GM10266 (cell line): ENCODE measurements at regions not wholly inside any gene's neighbourhood (a gene's known extent, or its start where the extent isn't known, plus 50 kb on each side); places are given as distances from the start of the nearest gene placed in this dataset.

ENCODE experiments used
- DNase-seq: peaks from one replicate; pipeline ENCODE4 v3.0.0; 2012; ENCODE audit errors: extremely low spot score
- CTCF ChIP-seq: IDR thresholded peaks from 2 replicates; pipeline ENCODE4 v1.5.1; 2012; ENCODE audit warnings: mild to moderate bottlenecking, low read depth; ENCODE audit not compliant: control insufficient read depth, insufficient read depth; ENCODE audit errors: missing control alignments

DNA sequence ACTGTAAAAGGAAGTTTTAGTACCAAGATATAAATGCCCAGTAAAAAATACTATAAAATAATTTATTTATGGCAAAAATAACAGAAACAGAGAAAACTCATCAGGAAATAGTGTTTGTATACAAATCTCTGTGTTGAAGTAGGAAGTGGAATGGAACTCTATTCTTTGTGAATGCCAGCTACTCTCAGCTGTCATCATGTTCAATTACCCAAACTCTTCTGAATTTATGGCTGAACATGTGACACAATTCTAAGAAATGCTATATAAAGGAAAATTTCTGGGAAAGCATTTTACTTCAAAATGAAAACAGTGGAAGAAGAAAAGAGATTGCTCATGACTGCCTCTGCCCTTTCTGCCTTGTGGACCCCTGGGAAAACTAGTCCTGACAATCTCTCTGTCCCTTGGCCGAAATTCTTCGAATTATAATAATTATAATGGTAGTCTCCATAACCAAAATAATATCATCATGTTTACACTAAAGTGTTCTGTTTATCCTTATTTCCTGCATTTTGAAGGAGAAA is 522.3 kb upstream of the ST8SIA4 start:
- no peak for TF ChIP-seq CTCF
- no peak for DNase-seq

GRCh38 chr5:101424530-101425175 is 521.6 kb upstream of the ST8SIA4 start:
- DNase-seq, result no peak
- no peak for TF ChIP-seq CTCF

DNA sequence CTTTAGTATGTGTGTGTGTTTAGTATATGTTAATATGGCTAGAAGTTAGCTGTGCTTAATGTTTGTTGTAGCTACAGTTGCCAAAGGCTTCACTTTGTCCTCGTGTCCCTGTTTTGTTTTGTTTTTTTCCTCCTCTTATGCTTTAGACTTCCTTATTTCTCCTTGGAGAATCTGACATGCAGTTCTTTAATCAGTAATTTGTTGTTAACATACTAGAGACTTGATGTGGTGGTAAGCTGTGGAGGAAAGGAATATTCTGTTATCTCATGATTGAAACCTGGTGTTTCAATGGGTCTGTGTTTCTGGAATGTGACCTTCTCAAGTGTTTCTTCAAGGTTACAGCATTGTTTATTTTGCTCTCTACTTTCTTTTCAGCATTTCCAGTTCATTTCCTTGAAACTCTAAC is 515.6 kb upstream of the ST8SIA4 start:
- TF ChIP-seq CTCF, result no peak

GRCh38 chr5:101404531-101404930 is 501.4 kb upstream of the ST8SIA4 start:
- TF ChIP-seq CTCF, result no peak
- DNase-seq, result no peak

More for the DNA sequence above, 515.6 kb upstream of the ST8SIA4 start:
- no peak for DNase-seq

DNA sequence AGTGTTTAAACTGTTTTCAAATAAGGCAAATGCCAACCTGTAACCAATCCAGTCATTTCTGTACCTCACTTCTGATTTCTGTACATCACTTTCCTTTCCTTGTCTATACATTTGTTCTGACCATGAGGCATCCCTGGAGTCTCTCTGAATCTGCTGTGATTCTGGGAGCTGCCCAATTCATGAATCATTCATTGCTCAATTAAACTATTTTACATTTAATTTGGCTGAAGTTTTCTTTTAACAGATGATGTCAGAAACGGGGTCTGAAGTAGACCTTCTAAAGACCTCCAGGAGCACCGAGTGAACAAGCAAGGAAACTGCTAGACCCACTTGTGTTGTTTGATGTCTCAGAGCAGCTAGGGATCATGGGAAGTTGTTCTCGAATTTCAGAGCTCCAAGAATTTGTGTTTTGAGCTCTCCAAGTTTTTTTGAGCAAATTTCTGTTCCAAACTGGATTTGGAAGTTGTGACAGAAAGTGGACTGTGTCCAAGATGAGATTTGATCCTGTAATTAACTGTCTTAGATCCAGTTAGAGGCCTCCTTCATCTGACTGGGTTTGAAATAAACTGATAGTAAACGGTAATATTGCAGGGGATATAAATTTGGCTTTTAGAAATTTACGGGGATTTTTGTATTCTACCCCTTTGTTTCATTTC is 490.8 kb upstream of the ST8SIA4 start:
- no peak for TF ChIP-seq CTCF
- DNase-seq, result no peak

GRCh38 chr5:101390151-101390908 is 487.2 kb upstream of the ST8SIA4 start:
- TF ChIP-seq CTCF, result peak; percentile 61
- DNase-seq, result no peak
